ENCODE measurements at regions not wholly inside any gene's neighbourhood (a gene's known extent, or its start where the extent isn't known, plus 50 kb on each side); places are given as distances from the start of the nearest gene placed in this dataset.

DNA sequence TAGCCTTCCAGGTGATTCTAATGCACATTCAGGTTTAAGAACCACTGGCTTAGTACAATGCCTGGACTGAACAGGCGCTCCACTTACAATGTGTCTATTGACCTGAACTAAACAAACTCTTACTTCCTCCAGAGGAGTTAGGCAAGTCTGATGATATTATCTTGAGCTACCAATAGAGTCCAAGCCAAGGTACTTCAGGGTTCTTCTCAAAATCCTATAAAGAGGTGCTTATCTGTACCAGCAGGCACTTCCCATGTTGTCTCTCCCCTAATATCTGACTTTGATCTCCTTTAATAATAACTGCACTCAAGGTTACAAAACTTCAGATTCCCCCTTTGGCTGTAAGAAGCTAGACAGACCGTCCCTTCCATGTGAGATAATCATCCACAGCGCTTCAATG, 157.0 kb upstream of the SVIL start:
- Histone ChIP-seq H2BK5ac (ENCODE audit: insufficient read length, low read length) (no peak overlapping the region), H2BK15ac (ENCODE audit: low read depth, low read length) (no peak overlapping the region), H4K91ac (ENCODE audit: insufficient read length, low read depth, low read length) (no peak overlapping the region), H2BK20ac (ENCODE audit: low read depth, low read length, poor library complexity, severe bottlenecking) (no peak overlapping the region), H2BK120ac (ENCODE audit: low read depth, low read length, poor library complexity, severe bottlenecking) (no peak overlapping the region), H3K18ac (ENCODE audit: insufficient read length, low read depth, low read length) (no peak overlapping the region), H4K20me1 (ENCODE audit: control insufficient read depth, insufficient read depth, insufficient read length) (no peaks in the 10 kb centered on the region), H3T11ph (ENCODE audit: low read length) (no peak overlapping the region), H3K27ac (ENCODE audit: insufficient read length, low read depth, low read length) (no peak overlapping the region), H2AFZ (ENCODE audit: low read length) (no peak overlapping the region), H3K27me3 (ENCODE audit: insufficient read depth, low read length) (no peaks in the 10 kb centered on the region), H3K14ac (ENCODE audit: insufficient read depth, low read length) (no peak overlapping the region), H4K8ac (replicated peaks; ENCODE audit: insufficient read length, low read depth, low read length) (no peak overlapping the region), H3K56ac (ENCODE audit: insufficient read length, low read depth, low read length) (no peak overlapping the region), H3K79me2 (ENCODE audit: insufficient read depth, low read length) (no peaks in the 10 kb centered on the region), H3K4me1 (ENCODE audit: insufficient read depth, low read length) (no peaks in the 10 kb centered on the region), H3K4me2 (ENCODE audit: insufficient read depth, insufficient read length, low read length) (no peak overlapping the region), H2BK12ac (ENCODE audit: insufficient read length, low read depth, low read length) (no peak overlapping the region), H3K23ac (ENCODE audit: insufficient read length, low read depth, low read length) (no peak overlapping the region), H3K4ac (ENCODE audit: low read depth, low read length) (no peak overlapping the region), H3K23me2 (ENCODE audit: insufficient read length, low read depth, low read length, poor library complexity, severe bottlenecking) (no peaks in the 10 kb centered on the region), H2AK5ac (ENCODE audit: insufficient read length, low read length) (no peak overlapping the region), H3K9me3 (ENCODE audit: control insufficient read depth, low read depth, low read length) (no peaks in the 10 kb centered on the region), H3K9ac (ENCODE audit: extremely low read depth, insufficient read length, low read length) (no peak overlapping the region), H3K79me1 (ENCODE audit: insufficient read depth, low read depth, low read length, poor library complexity, severe bottlenecking) (no peaks in the 10 kb centered on the region), H4K5ac (ENCODE audit: insufficient read length, low read depth, low read length) (no peak overlapping the region)
- H3K27ac Mint-ChIP-seq: no peak overlapping the region
- H3K9me3 Mint-ChIP-seq: peaks cover 8 to 10% of the 10 kb centered on the region in 2 experiments
- no peak overlapping the region for H3K4me3 Mint-ChIP-seq
- H3K36me3 Mint-ChIP-seq (ENCODE audit: insufficient read depth in 1 of 3, low read depth in 3 of 3): peaks cover 0 to 2% (median 0%) of the 10 kb centered on the region in 3 experiments; a peak in 1 of 7 replicates
- WGBS (ENCODE audit: extremely low coverage, insufficient read length, low lambda C conversion rate): no CpG with 5 or more reads among the region's 3 CpGs
- peaks cover 5% of the 10 kb centered on the region for H3K27me3 Mint-ChIP-seq (ENCODE audit: low read depth)
- no peaks in the 10 kb centered on the region for H3K4me1 Mint-ChIP-seq
- no peak for DNase-seq
- TF ChIP-seq, protein P1, sequence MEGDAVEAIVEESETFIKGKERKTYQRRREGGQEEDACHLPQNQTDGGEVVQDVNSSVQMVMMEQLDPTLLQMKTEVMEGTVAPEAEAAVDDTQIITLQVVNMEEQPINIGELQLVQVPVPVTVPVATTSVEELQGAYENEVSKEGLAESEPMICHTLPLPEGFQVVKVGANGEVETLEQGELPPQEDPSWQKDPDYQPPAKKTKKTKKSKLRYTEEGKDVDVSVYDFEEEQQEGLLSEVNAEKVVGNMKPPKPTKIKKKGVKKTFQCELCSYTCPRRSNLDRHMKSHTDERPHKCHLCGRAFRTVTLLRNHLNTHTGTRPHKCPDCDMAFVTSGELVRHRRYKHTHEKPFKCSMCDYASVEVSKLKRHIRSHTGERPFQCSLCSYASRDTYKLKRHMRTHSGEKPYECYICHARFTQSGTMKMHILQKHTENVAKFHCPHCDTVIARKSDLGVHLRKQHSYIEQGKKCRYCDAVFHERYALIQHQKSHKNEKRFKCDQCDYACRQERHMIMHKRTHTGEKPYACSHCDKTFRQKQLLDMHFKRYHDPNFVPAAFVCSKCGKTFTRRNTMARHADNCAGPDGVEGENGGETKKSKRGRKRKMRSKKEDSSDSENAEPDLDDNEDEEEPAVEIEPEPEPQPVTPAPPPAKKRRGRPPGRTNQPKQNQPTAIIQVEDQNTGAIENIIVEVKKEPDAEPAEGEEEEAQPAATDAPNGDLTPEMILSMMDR (conservative IDR thresholded peaks at IDR 0.05): no peak
